Globus pallidus (tissue), 1 donor: ENCODE measurements at regions not wholly inside any gene's neighbourhood (a gene's known extent, or its start where the extent isn't known, plus 50 kb on each side); places are given as distances from the start of the nearest gene placed in this dataset.
"Not testable (repeated sequence)": the region's sequence is repeated elsewhere in the genome, so short reads cannot be mapped to it uniquely, and the experiment has no call there.

Experiments used
- DNase-seq: peaks from one replicate; pipeline ENCODE4 v3.0.0-alpha.2; 2015; ENCODE audit warnings: low spot score

DNA sequence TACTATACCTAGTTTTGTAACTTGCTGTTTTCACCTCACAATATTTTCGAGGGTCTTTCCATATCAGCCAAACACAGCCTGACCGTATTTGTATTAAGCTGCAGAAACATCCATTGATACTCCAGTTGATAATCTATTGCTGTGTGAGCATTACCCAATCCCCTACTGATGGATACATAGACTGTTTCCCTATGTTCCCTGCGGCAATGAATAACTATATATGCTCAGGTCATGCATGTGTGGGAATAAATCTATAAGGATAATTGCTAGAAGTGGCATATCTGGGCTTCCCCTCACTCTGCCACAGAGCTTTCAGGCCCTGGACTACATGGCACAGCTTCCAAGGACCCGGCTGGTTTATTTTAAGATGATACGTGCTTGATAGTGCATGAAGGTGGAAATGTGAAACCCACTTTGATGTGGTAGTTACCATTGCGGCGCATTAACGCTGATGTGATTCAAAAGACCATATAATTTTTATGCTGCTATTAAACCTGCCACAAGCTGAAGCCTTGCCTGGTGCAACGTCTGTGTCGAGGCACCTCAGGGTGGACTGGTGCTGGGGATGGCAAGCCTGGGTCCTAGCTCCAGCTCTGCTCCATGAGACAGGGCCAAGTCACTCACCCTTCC, 81.4 kb upstream of the KCNK12 start:
- no peak for DNase-seq

DNA sequence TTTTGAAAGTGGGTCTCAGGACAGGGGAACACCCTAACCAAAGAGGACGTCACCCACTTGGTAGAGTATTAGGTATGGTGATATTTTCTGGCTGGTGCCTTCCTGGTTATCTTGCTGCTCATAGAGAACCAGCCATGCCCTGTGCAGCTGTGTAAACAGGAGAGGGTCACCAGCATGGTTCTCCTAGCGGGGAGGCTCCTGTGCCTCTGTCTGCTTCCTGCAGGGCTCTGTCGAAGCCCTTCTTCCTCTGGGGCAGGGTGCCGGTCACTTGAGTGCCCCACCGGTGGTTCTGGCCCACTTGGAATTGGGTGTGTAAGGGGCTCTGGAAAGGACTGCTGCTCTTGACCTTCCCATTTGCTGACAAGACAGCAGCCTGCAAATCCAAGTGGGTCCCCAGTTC, 80.5 kb upstream of the KCNK12 start:
- no peak for DNase-seq

DNA sequence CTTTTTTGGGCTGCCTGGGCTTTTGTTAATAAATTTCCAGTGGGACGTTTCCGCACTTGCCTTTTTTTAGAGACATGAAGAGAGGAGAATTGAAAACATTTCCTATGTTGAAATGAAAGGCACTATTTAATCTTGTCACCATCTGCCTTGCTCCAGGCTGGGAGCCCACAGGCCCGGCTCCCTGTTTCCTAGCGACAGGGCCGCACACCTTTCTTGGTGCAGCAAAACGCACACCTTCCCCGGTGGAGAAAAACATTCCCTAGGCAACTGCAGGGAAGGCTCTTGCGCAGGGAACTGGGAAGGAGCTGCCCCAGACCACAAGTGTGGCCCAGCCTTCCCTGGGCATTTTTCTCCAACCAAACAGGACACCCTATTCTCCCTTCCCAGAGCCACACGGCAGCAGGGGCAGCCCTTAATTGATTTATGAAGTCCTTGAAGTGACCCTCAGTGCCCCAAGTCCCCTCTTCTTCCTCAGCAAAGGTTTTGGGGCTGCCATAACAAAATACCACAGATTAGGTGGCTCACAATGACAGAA, 79.3 kb upstream of the KCNK12 start:
- no peak for DNase-seq

DNA sequence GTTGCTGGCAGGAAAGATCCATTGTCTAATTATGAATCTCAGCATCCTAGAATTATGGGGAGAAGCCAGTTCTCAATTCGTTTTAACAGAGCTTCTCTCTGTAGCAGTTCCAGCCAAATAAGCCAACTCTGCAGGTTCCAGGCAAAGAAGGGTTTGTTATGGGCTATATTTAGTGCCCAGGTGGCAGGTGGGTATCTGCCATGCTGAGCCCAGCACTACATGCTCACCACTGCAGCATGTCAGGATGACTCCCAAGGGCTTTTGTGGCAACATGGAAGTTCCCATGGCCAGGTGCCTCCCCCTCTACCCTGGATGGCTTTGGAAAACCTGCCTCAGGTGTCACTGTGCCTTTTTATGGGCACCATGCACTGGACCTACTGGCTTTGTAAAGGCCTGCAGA, 74.5 kb upstream of the KCNK12 start:
- no peak for DNase-seq

DNA sequence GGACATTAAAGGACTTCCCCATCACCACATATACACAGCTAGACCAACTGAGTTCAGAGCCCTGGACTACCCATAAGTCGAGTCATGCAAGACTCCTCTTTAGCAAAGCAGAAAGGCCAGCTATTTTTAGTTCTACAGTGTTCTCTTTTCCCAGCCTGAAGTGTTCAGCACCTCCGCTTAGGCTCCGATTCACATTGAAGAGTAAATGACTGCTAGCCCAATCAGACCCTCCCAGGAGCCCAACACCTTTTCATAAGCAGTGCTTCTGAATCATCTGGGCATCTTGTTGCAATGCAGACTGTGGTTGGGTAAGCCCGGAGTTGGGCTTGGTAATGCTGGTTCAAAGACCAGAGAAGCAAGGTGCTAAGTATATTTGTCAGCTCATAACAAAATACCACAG, 73.6 kb upstream of the KCNK12 start:
- DNase-seq: no peak

DNA sequence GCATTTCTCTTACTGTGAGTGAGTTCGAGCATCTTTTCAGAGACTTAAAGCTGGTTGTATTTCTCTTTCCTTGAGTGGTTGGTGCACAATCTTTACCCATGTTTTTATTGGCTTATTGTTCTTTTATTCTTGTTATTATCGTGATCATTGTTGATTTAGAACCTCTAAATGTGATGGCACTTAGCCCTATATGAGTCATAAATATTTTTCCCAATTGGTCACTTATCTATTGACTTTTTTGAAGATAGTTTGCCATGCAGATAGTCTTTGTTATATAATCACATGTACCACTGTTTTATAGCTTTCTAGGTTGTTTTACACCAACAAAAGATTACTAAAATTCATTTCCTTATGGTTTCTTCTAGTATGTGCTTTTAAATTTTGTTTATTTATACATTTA, 70.6 kb upstream of the KCNK12 start:
- no peak for DNase-seq

DNA sequence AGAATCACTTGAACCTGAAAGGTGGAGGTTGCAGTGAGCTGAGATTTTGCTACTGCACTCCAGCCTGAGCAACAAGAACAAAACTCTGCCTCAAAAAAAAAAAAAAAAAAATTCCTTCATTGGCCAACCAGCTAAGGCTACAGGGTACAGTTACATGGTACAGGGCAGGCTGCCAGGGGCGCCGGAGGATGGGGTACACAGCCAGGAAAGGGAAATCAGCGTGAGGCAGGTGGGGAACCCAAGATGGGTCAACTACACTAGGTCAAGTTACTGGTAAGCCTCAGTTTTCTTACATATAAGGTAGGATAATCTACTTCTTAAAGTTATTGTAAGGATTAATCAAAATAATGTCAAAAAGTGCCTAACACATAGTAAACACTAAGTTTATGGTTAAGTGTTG, 69.6 kb upstream of the KCNK12 start:
- no peak for DNase-seq

DNA sequence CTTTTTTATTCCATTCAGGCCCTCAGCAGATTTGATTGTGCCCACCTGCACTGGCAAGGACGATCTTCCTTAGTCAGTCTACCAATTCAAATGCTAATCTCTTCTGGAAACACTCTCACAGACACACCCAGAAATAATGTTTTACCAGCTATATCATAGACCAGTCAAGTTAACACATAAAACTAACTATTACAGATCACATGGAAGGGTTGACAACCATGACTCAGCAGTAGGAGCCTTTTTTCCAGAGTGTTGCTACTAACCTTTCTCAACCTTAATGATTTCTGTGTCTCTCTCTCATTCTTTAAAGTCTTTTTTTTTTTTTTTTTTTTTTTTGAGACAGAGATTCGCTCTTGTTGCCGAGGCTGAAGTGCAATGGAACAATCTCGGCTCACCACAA, 68.7 kb upstream of the KCNK12 start:
- DNase-seq: no peak

DNA sequence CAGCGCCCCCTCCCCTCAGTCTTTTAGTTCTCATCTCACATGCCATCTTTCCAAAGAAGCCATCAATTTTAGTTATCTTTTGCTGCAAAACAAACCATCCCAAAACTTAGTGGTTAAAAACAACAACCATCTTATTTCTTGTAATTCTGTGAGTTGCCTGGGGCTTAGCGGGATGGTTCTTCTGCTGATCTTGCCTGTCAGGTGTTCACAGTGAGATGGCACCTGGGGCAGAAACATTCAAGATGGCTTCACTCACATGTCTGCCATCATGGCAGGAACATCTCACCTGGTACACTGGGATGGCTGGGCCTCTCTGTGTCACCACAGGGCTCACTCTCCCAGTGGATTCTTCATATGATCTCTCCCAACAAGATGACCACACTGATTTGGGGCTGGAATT, 67.6 kb upstream of the KCNK12 start:
- DNase-seq: no peak

DNA sequence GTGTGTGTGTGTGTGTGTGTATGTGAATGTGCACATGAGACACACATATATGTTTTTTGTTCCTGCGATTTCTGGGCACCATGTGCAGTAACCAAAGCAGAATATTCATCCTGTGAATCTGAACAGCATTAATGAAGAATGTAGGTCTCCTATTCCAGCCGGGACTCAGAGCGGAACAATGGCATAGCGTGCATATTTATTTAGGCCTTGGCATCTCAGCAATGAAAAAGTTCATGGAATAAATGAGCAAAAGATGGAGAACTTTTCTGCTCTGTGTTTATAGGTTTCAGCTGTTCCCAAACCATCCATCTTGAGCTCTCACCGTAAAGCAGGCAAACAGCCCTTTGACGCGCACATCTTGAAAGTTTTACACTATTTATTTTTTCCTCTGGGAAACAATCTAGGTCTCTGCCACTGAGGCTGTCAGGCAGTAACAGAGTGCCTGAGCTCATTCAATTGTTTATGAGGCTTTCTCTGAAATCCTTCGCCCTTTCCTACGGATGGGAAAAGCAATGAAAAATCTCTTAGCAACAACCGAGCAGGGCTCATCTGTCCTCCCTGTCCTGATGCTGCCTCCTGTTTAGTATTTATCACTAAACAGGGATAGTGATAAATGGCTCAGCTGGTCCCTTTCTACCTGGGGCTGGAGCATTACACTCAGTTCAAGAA, 65.9 kb upstream of the KCNK12 start:
- no peak for DNase-seq

DNA sequence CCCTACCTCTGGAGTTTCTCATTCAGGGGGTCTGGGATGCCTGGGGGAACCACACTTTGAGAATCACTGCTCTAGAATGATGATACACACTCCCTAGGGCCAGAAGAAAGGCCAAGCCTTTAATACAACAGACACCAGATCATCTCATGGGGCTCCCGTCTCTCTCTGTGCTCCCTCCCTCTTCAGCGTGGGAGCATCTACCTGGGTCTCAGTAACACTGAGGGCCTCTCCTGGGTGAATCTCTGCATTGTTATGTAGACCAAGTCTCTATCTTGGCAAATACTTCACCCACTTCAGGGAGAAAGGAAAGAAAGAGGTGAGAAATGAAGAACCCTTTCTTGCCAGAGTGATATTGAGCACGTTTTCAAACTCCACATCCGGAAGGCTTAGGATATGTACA, 65.4 kb upstream of the KCNK12 start:
- no peak for DNase-seq

DNA sequence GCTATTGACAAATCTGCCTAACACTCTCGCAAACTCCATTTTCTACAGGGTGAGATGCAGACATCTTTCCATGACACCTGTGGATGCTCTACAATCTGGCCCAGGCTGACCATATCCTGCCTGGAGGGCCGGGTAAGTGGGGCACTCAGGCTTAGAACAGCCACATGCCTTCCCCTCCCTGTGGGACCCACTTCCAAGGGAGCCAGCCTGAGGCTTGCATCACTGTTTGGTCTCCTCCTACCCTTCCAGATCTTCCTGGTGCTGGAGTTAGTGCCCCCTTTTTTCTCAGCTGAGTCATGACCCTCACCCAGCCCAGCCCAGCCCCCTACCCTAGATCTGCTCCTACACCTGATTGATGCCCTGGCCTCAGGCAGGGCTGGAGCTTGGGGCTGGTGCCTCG, 62.0 kb upstream of the KCNK12 start:
- DNase-seq: no peak

DNA sequence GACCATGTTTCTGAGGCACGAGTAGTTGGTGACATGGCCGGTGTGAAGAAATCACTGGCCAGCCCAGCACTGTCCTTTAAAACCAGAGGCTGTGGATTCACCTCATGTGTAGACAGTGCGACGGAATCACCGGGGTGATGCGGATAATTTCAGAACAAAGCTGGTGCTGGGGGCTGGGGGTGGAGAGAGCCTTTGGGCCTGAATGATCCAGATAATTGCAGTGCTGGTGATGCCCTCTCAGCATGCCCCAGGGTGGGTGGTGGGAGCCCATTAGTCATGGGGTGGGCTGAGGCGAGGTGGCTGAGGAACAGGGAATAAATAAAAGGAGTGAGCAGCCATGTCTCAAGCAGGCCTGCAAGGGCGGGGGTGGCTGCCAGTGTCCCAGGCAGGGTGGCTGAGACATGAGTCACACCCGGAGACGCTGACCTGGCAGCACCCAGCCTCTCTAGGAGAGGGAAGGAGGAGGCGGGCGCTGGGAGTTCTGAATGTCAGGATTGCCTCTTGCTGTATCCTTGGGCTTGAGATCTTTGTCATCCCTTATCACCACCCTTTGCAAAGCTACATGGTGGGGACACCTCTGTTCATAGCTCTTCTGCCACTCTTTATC, 61.1 kb upstream of the KCNK12 start:
- DNase-seq: no peak

DNA sequence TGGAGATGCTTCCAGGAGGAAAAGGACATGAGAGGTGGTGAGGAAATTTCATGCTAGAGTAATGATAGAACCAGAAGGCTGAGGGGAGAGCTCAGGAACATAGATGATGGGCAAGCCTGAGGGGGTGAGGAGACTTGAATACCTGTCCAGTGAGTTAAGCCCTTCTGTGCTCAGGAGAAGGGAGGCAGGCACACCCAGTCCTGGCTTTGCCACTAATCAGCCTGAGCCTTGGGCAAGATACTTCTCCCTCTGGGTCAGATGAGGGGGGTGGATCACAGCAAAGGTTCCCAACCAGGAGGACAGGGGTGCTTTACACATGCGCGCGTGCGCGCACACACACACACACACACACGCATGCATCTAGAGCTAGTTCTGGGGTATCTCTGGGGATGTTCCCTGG, 60.5 kb upstream of the KCNK12 start:
- DNase-seq: no peak

DNA sequence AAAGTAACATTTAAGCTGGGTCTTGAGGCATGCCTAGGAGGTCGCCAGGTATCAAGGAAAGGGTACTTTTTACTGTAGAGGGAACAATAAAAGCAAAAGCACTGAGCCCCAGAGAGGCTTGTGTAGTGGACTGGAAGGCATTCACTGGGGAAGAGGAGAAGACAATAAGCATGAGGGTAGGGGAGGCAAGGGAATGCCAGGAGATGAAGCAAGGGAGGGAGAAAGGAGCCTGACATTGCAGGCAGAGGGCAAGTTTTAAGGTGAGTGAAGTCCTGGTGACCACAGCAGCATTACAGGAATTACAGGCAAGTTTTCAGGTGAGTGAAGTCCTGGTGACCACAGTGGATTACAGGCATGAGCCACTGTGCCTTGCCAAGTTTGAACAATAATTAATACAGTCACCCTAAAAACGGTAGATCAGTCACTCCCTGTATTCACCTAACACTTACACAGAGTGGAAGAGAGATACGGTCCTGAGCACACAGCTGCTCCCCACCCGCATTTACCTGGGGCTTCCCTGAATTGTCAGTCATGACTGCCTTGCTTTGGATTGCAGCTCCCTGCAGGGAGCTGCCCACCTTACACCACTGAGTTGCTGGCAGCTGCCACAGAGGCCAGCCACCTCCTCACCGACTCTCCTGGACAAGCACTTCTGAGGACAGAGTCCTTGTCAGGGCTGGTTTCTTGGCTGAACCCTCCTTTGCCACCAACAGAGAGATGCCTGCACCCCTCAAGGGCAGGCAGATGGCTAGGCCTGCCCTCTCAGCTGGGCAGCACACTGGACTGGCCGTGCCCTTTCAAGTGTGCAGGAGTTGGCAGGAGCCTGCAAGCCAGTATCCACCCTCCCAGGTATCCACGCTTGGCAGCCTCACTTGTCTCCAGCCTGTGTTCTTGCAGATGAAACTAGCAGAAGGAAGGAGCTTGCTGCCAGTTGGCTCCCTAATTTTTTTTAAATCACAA, 59.0 kb upstream of the KCNK12 start:
- no peak for DNase-seq

DNA sequence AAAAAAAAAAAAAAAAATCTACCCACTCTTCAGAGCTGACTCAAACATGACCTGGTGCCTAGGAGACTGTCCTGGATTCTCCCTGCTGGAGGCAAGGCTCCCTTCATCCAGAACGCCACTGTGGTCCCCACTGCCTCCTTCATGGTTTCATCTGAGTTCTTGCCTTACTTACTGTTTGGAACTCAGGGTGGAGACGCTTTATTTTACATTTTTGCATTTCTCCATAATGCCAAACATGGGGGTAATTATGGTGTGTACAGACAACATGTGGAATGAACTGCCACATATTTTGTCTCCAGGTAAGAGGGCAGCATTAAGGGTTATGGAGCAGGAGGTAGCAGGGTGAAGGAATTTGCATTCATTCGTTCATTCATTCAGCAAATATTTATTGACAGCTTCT, 58.1 kb upstream of the KCNK12 start:
- no peak for DNase-seq

DNA sequence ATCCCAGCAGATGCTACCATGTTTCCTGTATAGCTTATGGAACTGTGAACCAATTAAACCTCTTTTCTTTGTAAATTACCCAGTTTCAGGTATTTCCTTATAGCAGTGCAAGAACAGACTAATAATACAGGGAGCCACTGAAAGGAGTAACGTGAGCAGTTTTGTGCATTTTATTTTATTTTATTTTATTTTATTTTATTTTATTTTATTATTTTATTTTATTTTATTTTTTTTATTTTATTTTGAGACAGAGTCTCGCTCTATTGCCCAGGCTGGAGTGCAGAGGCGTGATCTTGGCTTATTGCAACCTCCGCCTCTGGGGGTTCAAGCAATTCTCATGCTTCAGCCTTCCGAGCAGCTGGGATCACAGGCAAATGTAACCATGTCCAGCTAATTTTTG, 55.9 kb upstream of the KCNK12 start:
- no peak for DNase-seq

DNA sequence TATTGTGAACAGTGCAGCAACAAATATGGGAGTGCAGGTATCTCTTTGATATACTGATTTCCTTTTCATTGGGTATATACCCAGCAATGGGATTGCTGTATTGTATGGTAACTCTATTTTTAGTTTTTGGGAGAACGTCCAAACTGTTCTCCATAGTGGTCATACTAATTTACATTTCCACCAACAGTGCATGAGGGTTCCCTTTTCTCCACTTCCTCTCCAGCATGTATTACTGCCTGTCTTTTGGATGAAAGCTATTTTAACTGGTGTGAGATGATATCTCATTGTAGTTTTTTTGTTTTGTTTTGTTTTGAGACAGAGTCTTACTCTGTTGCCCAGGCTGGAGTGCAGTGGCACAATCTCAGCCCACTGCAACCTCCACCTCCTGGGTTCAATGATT, 52.4 kb upstream of the KCNK12 start:
- not testable (repeated sequence) for DNase-seq

DNA sequence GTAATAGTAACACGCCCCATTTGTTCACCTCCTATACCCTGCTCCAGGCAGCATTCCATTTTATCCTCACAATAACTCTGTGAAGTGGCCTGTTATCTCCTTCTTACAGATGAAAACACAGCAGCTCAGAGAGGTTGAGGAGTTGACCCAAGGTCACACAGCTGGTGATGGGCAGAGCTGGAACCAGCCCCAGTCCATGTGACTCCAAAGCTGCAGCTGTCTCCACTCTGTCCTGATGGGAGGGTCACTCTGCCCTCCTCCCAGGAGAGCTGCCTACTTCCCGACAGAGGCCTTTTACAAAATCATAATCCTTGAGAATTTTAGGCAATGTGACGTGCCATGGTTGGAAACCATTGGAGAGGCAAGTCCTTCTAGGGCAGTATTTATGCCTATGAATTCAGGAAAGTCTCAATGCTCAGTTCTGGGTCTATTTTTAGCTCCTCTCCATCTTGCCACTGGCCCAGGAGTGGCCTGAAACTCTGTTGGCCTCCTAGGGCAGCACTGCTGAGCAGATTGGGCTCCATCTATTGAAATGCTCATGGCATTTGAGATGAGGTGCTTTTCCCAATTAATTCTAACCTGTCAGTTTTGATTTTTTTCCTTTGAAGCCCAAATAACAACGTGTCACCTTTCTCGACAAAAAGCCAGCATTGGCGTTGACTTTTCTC, 50.1 kb upstream of the KCNK12 start:
- no peak for DNase-seq
